ENCODE measurements at regions not wholly inside any gene's neighbourhood (a gene's known extent, or its start where the extent isn't known, plus 50 kb on each side); places are given as distances from the start of the nearest gene placed in this dataset.

DNA sequence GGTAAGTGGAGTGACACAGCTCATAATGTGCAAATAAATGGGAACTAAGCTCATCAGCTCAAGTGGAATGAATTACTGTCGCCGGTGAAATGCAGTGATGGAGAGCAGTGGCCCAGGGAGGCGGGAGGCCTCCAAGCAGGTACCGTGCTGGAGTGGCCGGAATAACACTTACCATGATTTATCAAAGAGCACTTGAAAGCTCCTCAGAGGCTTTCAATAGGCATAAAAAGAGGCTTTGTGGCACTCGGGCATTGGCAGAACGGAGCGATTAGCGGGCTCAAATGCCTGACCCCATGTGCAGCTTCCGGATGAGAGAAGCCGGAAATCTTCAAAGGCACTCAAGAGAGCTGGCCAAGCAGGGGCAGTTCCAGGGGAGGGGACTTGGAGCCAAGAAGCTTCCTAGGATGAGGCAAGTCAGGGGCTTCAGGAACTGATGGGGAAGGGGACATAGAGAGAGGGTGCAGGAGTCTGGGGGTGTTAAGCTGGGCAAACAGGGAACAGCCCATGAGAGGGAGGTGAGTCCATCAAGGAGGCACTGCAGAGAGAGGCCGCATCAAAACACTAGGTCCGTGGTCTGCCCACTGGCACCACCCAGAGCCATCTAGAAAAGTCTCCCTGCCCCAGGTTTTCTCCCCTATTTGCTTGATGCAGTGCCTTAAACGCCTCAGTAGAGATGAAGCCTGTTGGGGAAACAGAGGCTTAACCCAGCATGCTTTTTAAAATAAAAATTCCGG lies 144.0 kb upstream of the IRX6 start:
- DNase-seq, result no peak

DNA sequence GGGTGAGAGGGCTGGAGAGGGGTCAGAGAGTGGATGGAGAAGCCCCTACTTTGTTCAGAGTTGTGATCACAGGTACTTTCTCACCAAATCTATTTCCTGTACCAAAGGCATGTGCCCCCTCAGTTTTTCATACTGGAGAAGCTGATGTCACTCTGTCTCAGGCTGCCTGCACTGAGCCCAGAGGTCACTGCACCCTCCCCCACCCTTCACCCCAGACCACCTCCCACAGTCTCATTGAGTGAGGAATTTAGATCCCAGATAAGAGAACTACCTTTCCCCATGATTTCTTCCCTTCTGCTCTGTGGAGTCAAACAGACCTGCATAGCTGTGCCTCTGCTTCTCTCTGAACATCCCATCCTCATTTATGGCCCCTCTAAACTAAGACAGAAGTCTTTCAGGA lies 140.0 kb upstream of the IRX6 start:
- no peak for DNase-seq

DNA sequence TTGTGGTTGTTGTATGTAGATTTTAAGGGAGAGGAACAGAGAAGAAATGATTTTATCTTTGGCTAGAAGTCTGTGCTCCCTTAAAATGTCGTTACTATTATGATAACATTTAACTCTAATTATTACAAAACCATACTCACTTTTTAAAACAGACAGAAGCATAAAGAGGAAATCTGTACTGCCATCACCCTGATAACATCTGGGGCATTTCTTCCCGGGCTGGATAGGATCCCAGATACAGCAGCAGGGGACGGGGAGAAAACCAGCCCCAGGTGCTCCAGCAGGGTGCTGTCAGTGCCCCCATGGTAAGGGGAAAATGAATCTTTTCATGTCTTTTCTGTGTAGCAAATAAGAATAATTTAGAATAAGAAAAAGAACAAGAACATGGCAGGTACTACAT lies 139.4 kb upstream of the IRX6 start:
- no peak for DNase-seq

DNA sequence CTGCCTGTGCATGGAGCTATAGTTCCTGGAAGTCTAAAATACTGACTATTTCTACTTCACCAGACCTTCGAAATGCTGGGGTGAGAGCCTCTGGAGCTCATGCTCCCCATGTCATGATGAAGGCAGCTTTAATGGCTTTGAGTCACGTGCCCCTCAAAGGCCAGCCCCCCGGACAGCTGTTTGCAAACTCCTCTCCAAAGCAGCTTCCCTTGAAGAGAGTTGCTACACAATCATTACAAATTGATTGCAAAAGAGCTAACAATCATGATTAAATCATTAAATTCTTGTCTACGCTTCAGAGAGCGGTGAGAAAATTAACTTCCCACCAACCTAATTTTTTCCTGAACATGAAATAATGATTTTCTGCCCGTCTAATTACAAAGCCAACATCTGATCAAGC lies 134.8 kb upstream of the IRX6 start:
- no peak for DNase-seq

GRCh38 chr16:55189682-55190636 lies 134.0 kb upstream of the IRX6 start:
- DNase-seq, result no peak

- DNase-seq, result no peak
Measured at GRCh38 chr16:55192734-55193133, 131.3 kb upstream of the IRX6 start.

DNA sequence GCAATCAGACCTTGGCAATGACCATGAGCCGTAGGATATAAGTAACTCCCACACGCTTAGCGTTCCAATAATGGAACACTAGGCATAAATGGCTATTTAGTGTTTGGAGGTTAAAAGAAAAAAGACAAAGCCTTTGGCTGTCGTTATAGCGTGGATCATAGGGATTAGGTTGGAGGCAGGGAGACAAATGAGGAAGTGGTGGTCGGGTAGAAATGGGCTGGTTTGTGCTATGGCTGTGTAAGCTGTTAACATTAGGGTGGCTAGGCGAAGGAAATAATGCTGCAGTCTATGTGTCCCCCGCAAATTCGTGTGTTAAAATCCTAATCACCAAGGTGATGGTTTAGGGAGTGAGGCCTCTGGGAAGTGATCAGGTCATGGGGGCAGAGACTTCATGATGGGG lies 120.4 kb upstream of the IRX6 start:
- no peak for DNase-seq

DNA sequence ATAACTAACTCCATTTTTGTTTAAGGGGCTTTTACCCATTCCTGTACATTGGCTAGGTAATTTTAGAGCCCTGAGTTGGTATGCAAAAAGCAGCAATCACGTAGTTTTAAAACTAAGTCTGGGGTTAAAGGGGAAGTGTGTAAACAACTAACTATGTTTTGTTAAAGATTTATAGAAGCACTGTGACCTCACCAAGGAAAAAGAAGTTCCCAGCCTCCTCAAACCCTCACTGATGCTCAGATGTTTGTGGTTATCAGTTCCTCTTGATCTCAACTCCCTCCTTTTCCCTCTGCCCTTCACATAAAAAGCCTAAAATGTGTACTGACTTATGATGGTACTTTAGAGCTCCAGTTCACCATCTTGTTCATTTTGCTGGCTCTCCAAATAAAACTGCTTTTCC lies 119.9 kb upstream of the IRX6 start:
- no peak for DNase-seq

- DNase-seq, result no peak
Measured at GRCh38 chr16:55204923-55205322, 119.1 kb upstream of the IRX6 start.

DNA sequence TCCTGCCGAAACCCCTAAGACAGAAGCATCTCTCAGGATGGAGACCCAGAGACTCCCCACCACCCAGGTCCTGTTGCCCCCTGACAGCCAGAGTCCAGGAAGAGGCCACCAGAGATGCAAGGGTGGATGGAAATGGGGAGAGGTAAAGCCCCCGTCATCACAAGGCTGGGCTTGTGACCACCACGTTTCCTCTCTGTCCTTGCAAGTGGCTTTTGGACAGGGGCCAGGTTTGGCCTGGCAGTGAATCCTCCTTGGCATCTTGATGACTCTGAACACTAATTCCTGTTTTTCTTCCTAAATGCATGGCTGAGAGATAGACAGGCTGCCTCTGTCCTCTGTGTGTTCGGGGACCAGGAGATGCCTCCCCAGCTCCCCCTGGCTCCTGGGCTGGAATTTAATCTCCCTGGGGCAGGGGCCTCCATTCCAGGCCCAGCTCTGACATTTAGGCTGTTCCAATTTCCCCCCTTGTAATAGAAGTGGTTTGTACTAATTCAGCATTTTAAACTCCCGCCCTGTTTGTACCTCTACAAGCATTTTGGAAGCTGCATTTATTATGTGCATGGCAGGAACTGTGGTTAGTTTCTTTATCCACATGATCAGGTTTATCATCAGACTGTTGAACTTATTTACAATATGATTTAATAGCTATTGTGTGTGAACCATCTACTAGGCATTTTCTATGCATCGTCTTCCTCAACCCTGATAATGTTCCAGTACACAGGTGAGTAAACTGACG lies 116.1 kb upstream of the IRX6 start:
- DNase-seq, result no peak

GRCh38 chr16:55209626-55210025 lies 114.4 kb upstream of the IRX6 start:
- DNase-seq, result no peak

DNA sequence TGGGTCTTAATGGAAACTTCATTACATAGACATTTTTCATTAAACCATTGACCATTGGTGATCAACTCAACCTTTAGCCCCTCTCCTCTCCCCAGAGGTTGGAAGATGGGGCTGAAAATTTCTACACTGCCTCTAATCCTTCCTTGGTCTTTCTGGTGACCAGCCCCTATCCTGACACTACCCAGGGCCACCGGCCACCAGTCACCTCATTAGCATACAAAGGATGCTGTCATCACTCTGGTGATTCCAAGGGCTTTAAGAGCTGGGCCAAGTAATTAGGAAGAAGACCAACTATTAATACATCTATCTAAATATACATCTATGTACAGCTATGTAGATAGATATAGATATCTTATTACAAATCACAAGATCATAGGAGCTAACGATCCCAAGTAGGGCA lies 111.2 kb upstream of the IRX6 start:
- no peak for DNase-seq

GRCh38 chr16:55214412-55214811 lies 109.6 kb upstream of the IRX6 start:
- no peak for DNase-seq

DNA sequence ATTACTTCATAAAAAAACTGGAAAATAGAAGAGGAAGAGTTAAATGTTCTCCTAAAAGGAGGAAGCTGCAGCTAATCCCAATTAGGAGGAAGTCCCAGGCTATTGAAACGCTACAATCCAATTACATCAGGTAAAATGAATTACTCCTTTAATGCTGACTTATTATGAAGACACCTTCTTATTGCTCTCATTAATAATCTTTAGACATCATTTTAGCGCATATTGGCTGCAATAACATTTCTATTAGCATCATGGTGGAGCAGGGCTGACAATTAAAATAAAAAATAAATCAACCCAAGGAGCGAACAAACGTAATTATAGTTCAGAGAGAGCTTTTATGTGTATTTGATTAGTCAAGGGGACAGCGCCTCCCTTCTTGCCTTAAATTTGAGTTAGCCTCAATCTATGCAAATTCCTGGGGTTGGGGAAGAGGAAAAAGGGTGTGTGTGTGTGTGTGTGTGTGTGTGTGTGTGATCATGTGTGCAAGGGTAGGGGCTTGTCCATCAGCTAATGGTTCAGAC lies 109.0 kb upstream of the IRX6 start:
- DNase-seq, result no peak

- DNase-seq, result no peak
Measured at GRCh38 chr16:55217392-55217791, 106.6 kb upstream of the IRX6 start.

DNA sequence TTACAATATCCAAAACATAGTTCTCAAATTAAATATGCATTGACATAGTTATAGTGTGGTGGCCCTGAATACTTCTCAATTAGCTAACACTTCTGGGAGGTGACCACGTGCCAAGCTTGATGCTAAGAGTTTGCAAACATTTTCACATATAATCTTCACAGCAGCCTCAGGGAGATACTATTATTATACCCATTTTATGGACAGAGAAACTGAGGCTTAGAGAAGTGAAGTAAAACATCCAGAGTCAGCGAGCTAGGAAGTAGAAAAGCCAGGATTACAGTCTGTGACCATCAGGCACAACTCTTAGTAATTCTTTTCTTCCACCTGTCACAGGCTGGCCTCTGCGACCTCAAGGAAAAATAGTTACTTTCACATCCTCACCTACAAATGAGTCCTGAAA lies 102.2 kb upstream of the IRX6 start:
- DNase-seq, result no peak

DNA sequence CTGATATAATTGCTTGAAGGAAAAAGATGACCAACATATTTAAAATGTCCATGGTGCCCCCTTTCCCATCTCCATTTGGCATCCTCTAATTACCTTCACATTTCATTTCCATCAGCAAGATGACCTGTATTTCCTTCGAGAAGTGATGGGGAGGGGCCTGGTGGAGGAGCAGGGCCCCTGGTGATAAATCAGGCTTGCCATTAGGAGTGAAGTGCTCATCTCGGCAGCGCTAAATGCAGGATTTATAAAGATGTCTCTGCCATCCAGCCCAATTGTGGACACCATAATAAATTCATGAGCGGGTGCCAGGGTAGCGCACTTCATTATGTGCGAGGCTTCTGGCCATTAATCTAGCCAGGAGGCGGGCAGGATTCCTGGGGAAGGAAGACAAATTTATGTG lies 101.5 kb upstream of the IRX6 start:
- no peak for DNase-seq

DNA sequence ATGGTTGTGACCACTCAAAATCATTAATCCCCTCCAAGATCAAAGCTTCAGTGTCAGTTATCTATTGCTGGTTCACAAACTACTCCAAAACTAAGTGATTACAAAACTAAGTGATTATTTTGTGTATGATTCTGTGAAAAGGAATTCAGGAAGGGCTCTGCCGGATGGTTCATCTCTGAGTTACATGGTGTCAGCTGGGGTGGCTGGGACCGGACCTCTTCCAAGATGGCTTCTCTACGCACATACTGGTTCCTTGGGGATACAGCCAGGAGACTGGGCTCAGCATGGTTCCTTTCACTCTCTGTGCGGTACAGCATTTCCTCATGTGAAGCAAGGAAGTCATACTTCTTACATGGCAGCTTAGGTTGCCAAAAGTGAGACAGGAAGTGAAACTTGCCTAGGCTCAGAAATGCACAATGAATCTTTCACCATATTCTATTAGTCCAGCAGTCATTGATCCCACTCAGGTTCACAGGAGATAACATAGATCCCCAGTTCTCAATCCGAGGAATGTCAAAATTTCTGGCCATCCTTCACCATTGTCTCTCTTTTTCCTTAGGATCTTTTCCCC lies 97.9 kb upstream of the IRX6 start:
- DNase-seq, result no peak

DNA sequence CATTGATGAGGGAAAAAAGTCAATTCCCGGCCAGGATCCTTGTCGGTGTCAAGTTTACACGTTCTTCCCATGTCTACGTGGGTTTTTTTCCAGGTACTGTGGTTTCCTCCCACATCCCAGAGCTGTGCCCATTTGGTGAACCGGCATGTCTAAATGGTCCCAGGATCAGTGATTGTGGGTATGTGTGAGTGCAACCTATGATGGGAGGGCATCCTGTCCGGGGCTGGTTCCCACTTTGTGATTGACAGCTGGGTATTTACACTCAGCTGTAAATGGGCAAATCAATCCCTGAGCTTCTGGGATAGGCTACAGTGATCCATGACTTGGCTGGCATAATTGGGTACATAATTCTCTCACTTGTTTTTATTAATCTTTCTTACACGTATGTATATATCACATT lies 91.2 kb upstream of the IRX6 start:
- DNase-seq, result no peak

GRCh38 chr16:55233464-55233863 lies 90.5 kb upstream of the IRX6 start:
- DNase-seq, result no peak

- DNase-seq, result no peak
Measured at GRCh38 chr16:55236655-55237054, 87.3 kb upstream of the IRX6 start.

DNA sequence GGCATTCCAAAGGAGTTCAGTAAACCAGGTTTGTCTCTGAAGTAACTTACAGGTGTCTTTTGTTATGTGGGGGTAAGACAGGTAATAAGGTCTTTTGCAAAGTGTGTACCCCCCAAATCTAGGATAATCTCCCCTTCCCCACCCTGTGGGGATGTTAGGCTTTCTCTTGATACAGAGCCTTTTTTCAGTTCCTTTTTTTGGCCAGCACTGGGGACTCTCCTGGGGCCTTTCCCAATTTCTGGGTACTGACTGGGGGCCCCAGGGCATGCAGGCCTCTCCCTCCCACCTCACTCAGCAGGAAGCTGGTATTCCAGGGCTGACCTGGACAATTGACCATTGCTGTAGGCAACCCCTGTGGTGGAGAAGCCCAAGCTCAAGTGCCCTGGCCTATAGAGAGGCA lies 84.3 kb upstream of the IRX6 start:
- DNase-seq, result no peak

GRCh38 chr16:55240888-55241287 lies 83.1 kb upstream of the IRX6 start:
- no peak for DNase-seq

Measured in activated CD4-positive, alpha-beta T cell treated with anti-CD3 and anti-CD28 coated beads, Interleukin-2, amount 50 U/mL, for 1 hour (primary cell).